Kidney tubule cell (primary cell): ENCODE measurements at regions not wholly inside any gene's neighbourhood (a gene's known extent, or its start where the extent isn't known, plus 50 kb on each side); places are given as distances from the start of the nearest gene placed in this dataset.
A peak's percentile ranks its signal among the peaks of the same experiment; 100 is the strongest.

Experiments
- DNase-seq: peaks from one replicate; pipeline ENCODE4 v3.0.0-alpha.2; 2018; ENCODE audit warnings: low spot score

DNA sequence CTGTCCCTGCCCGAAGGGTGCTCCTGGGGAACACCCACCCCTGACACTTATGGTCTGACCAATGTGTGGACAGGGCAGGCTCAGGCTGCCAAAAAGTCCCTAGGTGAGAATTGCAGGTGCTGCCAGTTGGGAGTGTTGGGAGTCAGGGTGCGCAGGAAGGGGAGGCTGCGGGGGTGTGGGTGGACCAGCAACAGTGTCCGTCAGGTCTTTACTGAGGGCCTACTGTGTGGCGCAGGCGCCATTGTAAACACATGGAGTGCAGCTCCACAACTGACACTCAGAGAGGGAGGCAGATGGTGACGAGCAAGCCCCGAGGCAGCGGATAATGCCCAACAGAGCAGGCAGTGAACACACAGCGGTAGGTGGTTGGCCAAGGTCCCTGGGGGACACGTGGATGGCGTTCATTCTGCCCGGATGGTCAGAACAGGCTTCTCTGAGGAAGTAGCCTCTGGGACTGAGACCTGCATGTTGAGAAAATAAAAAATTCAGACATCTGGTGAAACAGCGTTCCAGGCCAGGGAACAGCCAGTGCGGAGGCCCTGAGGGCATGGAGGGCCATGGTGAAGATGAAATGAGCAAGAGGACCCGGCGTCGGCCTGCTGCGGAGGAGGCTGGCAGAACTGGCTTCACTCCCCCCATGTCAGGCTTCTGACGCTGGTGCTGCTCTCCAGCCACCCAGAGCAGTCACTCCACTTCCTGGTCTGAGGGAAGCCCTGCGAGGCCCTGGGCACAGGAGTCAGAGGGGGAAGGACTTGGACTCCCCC is 136.2 kb upstream of the ZBTB40 start:
- no peak for DNase-seq

DNA sequence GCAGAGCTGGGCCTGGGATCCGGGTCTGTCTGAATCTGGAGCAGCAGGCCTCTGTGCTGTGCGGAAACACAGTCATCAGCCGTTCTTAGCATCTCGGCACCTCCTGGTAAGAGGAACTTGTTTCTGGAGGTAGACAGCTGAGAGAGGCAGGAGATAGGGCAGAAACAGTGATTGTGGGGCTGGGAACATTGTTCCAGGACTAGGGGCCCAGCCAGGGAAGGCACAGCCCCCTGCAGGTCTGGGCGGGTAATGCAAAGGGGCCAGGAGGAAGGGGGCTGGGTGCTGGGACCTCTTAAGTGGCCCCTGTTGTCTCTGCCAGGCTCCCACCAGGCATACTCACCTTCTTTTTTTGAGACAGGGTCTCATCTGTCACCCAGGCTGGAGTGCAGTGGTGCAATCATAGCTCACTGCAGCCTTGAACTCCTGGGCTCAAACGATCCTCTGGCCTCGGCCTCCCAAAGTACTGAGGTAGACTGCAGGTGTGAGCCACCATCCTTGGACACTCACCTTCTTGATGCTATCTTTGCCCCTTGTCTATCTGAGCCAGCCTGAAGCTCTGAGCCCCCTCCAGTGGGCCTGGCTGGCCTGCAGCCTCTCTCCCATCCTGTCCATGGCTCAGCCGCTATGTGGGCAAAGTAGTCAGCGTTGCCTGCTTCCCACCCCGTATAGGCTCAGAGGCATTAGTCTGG is 134.3 kb upstream of the ZBTB40 start:
- DNase-seq = no peak

DNA sequence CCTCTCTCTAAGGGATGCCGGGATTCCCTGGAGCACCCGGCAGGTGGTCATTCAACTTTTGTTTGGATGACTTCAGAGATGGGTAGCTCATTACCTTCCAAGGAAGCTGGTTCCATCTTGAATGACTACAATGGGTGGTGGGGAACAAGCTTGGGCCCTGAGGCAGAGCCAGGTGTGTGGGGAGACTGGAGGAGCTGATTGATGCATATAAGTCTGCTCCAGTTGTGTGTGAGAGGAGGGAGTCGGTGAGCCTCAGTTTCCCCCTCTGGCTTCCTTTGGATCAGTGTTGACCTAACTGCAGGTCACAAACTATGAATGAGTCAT is 133.8 kb upstream of the ZBTB40 start:
- DNase-seq = no peak

DNA sequence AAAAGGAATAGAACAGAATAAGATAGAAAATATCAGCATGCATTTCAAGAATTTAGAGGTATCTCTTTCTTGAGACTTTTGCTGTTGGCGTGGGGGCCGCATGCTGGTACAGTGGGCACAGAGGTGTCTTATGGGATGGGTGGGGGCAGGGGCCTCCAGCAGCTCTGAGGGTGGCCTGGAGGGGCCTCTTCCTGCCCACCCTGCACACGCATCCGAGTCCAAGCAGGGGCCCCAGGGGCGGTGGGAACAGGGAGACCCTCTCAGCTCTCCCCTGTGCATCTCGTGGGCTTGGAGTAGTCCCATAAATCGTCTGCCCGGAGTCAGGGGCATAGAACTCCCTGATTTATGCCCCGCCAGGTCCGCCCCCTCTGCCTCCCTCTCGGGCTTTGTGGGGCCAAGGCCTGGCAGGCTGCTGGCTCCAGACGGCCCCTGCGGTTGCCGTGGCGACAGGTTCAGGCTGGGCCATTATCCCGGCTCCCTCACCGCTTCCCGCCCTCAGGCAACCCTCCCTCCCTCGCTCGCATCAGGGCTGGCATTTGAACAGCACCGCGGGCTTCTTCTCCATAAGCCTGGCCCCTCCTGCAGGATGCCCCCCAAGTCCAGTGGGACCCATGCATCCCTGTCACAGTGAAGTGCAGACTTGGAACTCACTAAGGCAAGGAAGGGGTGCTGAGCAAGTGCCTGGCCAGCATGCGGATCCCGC is 133.2 kb upstream of the ZBTB40 start:
- DNase-seq = no peak

DNA sequence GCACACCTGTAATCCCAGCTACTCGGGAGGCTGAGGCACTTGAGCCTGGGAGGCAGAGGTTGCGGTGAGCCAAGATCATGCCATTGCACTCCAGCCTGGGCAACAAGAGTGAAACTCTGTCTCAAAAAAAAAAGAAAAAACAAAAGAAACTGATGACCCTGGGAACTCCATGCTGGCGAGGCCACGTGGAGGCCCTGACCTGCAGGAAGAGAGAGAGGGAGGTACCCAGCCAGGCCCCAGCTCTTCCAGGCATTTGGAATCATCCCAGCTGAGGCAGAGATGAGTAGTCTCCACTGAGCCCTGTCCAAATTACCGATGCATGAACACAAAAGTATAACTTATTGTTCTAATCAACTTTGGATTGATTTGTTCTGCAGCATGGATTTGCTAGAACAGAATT is 132.0 kb upstream of the ZBTB40 start:
- peak; percentile 16 for DNase-seq

DNA sequence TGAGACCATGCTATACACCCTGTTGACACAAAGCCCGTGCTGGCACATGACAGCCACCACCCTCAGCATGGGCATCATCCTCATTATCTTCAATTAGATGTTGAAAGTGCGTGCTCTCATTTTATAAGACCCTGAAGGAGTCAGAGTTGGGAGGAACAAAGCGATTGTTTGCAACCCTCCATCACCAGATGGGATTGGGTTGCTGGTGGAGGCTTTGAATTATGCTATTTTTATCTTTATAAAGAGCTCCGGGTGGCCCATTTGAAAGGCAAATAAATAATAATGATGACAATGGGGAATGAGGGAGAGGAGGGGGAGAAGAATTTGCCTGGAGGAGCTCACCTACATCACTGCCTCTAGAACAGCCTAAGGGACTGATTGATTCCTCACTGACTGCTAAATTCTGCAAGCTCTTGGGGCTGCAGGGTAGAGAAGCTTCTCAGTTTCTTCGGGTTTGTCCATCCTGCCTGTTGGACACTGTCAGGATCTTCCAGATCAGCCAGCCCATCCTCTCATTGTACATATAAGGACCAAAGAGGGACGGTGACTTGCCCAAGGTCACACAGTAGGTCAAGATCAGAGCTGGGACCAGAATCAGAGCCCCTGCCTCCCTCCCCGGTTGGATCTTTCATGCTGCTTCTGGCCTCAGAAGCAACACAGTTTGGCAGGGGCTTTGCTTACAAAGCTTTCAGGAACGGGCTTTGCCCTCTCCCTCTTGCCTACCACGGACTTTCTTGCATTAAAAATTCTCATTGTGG is 130.9 kb upstream of the ZBTB40 start:
- DNase-seq = no peak

DNA sequence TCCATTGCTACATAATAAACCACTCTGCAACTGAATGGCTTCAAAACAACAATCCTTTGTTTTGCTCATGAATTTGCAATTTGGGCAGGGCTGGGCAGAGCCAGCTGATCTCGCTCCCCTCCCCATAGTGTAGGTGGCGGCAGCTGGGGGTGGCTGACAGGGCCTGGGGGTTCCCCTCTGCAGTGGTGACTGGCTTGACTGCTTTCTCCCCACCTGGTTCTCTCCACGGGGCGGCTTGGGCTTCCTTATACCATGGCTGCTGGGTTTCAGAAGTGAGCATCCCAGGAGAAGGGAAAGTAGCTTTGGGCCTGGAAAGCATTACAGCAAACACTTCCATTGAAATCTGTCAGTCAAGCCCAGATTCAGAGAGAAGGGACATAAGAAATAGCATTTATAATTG is 129.7 kb upstream of the ZBTB40 start:
- no peak for DNase-seq

DNA sequence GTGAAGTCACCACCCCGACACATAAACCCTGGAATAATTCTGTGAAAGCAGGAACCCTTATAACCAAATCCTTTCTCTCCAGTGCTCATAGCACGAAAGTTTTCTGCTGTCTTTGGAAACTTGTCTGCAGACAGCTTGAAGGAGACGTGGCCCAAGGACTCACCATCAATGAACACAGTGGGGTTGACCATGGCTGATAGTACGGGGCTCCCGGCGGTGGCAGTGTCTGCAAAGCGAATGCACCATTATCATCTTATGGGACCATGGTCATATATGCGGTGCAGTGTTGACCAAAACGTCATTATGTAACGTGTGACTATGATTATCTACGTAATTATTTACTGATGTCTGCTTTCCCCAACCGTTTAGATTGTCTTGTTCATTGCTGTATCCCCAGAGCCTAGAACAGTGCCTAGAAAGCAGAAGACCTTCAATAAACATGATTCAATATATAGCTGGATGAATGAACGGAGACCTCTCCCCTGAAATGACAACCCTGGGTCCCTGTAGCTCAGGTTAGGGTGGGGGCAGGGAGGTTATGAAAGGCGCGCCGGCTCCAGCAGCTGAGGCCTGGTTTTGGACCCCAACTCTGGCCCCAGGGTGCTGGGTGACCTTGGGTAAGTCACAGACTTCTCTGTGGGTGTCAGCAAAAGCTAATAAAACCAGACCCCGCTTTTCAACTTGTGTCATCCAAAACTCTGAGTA is 128.4 kb upstream of the ZBTB40 start:
- no peak for DNase-seq

DNA sequence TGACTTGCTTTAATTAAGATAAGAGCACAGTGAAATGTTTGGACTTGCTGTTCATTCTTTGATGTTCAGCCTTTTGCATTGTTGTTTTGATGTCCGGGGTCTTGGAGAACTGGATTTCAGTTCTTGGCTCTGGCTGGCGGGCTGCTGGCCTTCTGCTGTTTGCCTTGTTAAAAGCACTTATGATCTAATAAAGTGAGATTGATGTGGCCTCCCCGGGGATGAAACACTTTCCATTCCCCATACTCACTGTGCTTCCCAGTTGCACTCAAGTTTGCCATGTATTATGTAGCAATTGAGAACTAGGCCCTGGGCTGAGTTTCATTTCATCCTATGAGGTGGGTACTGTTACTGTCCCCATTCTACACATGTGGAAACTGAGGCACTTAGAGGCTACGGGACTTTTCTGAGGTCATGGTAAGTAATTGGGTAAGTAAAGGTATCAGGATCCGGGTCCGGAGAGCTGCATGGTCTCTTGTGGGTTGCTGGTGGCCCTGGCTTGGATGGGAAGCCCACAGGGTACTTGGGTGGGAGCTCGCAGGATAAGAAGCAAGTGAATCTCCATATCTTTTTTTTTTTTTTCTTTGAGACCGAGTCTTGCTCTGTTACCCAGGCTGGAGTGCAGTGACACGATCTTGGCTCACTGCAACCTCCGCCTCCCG is 127.7 kb upstream of the ZBTB40 start:
- no peak for DNase-seq

DNA sequence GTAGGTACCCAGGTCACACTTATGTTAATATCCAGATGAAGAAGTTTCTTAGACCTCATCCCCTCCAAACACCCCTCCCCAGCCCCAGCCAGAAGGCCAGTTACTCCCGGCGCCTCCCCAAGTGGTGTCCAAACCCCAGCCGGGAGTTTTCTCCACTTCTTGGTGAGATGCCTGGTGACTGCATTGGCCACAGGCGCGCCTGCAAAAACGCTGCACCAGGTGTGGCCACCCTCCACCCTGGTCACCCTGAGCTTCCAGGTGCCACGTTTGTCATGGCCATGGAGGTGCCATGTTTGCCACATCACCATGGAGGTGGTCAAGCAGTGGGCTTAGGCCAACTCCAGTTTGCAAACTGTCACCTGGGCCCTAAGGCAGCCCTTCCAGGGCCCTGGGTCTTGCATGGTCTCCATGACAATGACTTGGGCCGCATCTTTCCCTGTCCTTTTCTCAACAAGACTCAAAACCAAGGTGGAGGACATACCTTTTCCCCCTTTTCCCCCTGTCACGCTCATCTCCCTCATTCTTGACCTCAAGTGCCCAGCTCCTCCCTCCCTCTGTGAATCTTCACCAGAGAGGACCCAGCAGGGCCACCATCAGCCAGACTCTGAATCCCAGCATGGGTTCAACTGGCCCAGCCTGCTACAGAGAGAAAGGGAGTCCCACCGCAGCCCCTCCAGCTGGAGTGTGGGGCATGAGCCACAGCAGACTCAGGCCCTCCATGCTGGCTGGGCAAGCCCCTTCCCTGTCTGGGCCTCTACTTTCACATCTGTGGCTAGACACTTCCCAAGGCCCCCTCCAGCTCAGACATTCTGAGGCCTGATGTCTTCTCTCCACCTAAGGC is 125.9 kb upstream of the ZBTB40 start:
- no peak for DNase-seq

DNA sequence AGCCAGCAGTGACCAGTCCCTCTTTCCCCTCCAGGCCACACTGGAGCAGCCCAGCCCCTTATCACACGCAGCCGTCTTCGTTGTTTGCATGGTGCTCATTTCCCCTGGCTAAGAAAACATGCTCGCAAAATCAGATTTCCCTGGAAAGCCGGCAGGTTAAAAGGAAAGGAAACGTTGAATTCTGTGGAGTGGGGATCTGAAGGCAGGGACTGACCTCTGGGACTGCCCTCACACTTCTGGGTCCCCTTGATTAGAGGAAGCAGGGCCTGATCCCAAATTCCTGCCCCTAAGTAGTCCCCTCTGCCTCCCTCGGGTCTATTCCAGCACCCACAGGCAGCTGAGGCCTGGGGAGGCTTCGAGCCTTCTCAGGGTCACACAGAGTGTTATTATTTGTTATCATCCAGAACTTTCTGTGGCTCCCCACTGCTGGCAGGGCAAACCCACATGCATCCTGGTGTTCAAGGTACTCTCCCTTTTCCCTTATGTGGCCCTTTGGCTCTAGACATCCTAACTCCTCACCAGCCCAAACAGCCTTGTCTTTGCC is 125.2 kb upstream of the ZBTB40 start:
- DNase-seq = no peak

DNA sequence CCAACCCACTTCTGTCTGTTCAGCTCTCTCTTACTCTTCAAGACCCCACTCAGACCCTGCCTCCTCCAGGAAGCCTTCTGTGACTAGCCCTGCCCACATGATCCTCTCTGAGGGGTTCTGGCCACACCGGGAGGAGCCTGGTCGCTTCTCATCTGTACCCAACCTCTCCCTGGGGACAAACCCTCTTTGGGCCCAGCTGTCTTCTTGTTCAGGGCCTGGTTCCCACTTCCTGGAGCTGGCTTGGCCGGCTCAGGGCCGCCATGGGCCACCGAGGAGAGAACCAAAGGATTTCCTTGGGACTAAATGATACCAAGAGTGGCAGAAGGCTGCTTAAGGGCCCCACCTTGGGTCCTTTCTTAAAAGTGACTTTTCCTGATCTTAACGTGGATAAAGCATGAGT is 124.7 kb upstream of the ZBTB40 start:
- DNase-seq = no peak

DNA sequence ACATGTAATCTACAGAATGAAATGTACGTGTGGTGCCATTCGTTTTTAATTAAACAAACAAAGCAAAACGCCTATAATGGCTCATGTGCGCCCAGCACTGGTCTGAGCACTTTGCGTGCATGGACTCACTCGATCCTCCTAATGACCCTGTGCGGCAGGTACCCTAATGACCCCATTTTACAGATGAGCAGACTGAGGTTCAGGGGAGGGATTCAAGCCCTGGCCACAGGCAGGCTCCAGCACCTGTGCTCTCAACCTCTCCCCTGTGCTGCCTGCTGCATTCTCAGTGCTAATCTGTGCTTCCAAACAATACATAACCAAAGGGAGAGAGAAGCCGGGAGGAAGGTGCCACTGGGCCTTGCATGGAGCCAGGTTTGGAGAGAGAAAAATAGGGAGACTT is 124.2 kb upstream of the ZBTB40 start:
- DNase-seq = no peak

DNA sequence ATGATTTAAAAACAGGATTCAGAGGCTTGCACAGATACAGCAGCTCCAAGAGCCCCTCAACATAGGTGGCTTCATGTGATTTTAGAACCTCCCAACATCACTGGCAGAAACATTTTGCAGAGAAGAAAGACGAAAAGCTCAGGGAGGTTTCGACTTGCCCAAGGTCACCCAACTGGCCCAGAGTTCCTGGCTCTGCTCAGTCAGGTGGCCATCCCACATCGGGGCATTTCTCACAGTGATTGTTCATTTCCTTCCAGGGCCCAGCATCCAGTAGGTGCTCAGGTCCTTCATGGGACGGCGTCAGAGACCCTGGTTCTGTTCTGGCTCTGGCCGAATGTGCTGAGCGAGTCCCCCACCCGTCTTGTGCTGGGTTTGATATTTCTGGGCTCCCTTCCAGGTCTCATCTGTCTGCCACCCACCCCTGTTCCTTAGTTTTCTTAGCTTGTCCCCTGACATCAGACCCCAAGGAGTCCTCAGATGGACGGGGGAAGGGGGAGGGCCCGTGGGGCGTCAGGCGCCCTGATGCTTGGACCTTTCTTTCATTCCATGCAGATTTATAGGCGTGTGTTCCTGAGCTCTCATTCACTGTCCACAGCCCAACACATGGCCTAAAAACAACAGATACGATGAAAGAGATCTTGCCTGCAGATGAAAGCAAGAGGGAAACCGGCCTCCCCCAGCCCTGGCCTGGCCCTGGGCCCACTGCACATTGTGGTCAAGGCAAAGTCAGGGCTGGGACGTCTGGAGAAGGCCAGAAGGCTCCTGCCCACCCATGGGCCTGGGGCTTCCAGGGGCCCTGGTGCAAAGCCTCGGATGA is 123.1 kb upstream of the ZBTB40 start:
- DNase-seq = no peak

DNA sequence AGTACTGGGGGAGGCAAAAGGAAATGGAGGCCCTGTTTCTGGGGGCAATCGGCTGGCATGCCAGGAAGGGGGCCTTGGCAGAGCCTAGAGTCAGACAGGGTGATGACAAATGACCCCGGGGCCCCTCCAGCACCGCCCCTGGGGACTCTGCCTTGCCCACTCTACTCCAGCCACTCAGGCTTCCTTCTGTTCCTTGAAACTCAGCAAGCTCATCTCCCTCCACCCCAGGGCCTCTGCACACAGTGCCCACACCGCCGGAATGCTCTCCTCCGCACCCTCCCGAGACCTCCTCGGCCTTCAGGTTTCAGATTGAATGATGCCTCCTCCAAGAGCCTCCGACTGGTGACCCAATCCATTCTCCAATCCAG is 122.5 kb upstream of the ZBTB40 start:
- no peak for DNase-seq

DNA sequence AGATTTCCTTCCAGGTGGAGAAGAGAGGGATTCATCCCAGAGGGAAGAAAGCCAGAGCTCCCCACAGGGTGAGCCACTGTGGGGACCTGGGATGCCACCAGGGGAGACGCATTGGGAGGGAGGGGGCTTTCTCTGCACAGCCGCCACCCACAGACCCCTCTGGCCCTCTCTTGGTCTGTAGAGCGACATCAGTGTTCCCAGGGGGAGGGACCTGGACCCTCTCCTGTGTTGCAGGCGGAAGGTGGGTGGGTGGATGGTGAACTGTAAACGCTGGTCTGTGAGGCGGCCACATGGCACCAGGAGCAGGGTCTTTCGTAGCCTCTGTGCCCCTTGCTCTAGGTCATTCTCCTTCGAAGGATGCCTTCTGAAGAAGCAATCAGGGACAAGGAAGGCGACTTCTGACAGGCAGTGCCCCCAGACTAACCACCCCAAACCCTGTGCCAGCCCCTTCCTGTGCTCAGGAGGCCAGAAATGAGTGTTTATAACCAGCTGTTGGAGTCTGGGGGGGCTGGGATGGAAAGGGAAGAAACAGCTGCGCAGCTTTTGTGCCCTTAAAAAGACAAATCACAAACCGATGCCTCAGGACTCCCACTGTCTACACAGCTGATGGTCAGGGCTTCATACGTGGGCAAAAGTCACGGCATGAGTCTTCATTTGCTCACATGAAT is 121.4 kb upstream of the ZBTB40 start:
- no peak for DNase-seq

DNA sequence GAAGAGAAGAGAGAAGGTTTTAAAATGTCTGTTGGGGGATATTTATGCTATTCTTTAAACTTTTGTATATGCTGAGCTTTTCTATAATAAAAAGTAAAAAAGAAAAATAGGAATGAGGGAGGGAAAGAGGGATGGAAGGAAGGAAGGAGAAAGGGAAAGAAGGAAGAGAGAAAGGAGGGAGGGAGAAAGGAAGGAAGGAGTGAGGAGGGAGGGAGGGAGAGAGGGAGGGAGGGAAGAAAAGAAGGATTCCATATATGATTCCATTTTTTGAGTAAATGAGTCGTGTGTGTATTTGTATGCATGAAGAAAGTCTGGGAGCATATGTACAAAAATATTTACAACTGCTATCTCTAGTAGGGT is 120.9 kb upstream of the ZBTB40 start:
- no peak for DNase-seq

DNA sequence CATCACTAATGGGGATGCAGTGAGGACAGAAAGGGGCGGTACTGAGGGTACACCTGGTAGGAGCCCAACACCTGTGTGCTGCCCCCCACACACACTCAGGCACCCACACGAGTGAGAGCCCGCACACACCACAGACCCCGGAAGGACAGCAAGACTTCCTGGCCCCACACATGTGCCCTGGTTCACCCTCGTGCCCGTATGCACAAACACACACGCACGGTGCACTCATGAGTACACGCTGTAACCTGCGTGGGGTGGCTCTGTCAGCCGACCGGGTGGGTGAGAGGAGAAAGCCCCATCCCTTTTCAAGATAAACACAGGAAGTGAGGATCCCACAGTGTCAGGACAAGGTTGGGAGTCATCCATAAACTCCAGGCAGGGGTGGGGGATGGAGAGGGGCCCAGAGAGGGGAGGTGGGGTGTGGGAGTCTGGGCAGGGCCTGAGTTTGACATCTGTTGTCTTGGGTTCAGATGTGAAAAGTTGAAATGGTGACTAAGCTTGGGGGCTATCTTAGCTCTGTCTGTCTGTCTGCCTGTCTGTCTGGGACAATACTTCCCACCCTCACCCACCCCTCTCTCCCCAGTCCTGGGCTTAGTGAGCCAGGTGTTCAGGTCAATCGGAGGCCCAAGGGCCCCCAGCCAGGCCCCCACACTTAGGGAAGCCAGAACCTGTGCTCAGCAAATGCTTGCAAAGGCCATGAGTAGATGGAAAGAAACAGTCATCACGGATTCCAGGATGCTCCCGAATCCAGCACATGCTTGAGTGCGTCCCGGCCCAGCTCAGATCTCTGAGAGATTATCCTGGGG is 119.8 kb upstream of the ZBTB40 start:
- DNase-seq = no peak
